GM21515 (cell line): ENCODE measurements at regions not wholly inside any gene's neighbourhood (a gene's known extent, or its start where the extent isn't known, plus 50 kb on each side); places are given as distances from the start of the nearest gene placed in this dataset.

Experiments used
- ATAC-seq: cut with Tn5 transposase; IDR thresholded peaks from one replicate; pipeline ENCODE4 v1.9.1; 2021; ENCODE audit not compliant: unreplicated experiment

GRCh38 chr2:199631129-199631528 is 173.4 kb upstream of the SATB2 start:
- no peak for ATAC-seq

GRCh38 chr2:199629301-199629700 is 171.6 kb upstream of the SATB2 start:
- no peak for ATAC-seq

GRCh38 chr2:199627417-199627816 is 169.7 kb upstream of the SATB2 start:
- ATAC-seq = no peak

DNA sequence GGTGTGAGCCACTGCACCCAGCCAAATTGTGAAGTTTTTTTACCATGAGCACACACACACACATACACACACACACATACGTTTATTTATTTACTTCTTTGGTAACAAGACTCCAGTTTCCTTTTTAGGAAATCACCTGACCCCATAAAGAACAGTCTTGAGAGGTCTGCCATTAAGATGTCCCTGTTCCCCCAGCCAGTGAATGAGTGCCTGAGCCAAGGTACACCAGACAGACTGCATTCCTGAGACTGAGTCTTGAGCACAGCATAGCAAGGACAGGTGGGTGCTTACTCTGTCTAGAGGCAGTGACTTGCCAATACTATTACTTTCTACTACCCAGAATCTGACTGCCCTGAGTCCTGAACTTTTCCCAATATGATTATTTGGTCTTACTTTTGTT is 167.2 kb upstream of the SATB2 start:
- no peak for ATAC-seq

- no peak for ATAC-seq
Observed at GRCh38 chr2:199612509-199613130, 154.9 kb upstream of the SATB2 start.

DNA sequence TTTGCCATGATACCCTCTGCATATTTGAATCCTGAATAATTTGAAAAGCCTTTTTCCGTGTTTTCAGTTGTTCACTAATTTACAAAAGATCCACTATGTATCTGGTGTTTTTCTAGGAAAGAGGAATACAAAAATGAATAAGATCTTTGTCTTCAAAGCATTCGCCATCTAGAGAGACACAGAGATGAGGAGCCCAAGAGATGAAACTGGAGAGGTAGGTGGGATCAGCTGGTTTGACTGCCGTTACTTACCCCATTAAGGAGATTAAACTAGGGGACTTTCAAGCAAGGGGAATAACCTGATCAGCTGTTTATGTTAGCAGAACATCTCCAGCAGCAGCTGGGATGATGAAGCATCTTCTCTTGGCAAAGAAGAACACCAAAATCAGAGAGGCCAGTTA is 150.2 kb upstream of the SATB2 start:
- ATAC-seq = no peak

DNA sequence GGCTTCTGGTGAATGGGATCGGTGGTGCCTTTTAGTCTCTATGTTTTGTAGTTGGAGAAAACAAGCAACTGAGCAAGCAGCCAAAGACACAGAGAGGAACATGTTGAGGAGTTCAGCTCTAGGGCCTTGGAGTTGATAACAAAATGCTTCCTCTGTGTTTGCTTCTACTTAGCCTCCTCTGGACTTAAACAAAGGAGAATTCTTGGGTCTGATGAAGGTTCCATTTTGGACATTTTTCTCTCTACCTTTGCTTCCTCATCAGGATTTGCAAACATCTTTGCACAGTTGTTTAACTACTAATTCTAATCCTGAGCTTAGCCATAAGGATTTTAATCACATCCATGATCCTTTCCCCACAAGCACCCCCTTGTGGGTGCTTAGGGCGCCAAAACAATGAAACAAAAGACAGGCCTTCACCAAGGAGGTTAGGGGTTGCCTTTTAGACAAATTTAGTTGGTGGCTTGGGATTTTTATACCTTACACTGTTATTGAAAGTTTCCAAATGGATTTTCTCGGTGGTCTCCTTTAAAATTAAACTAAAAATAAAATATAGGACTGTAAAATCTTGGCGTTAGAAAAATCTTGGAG is 148.5 kb upstream of the SATB2 start:
- ATAC-seq = no peak

- no peak for ATAC-seq
Observed at GRCh38 chr2:199603721-199604291, 146.1 kb upstream of the SATB2 start.

DNA sequence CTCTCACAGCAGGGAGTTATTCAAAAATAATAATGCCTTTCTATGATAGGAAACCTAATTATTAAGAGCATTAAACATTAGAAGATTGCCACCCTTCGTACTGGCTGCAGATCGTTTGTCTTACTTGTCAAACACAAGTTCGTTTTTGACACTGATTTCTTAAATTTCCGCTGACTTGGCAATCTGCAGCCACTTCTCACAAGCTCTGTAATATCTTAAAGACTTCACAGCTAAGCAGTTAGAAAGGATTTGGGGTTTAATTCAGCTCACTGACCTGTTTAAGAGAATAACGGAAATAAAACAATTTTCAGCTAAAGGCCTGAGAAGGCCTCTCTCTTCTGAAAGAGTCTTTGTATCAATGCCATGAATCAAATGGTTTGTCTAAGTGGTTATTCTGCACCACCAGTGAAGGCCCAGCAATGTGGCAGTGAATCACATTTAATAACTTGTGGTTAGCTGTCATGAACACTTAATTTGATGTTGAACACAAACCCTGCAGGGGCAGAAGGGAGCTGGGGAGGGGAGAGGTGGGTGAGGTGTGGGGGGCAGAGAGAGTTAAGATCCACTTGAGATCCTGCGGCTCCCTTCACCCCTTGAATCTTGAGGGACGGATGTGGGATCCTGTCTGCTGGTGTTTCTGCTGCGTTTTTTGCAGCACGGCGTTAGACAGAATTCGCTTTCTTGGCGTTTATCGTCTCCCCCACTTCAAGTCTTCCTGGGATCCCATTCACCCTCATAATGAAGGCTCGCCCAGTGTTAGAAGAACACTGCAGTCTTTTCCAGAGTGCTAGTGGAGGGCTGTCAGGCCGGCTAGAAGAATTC is 145.4 kb upstream of the SATB2 start:
- no peak for ATAC-seq

DNA sequence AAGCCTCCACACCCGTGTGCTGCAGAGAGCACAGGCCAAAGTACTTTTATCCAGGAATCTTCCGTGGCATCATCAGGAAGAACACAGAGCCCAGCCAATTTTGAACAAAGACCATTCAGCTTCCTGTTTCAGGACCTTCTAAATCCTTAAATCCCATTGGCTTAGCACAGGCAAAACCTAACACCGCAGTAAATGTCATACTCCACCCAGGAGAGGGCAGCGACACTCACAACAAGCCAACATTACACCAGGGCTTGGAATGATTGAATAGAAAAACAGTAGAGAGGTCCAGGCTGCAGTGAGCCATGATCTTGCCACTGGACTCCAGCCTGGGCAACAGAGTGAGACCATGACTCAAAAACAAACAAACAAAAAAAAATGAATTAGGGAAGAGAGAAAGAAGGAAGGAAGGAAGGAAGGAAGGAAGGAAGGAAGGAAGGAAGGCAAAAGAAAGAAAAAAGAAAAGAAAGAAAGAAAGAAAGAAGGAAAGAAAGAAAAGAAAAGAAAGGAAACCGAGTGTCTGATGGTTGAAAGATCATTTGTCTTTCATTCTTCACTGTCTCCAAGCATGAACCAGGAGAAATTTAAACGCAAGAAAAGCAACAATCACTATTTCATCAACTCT is 144.6 kb upstream of the SATB2 start:
- no peak for ATAC-seq

DNA sequence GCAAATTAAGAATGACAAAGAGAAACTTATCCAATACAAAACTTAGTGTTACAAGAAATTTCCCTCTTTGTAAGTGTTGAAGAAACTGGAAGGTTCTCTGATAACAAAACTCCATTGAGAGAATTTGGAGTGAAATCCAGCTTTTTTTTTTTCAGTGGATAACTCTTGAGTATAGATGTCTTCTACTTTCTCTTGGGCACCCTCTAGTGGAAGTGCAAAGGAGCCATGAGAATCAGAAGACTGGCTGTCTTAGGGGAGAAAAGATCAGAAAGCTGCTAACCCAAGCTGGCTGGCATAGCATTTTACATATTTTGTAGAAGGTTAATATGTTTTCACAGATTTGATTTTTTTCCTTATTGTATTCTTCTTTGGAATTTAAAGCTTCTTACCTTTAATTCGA is 138.8 kb upstream of the SATB2 start:
- ATAC-seq = no peak

DNA sequence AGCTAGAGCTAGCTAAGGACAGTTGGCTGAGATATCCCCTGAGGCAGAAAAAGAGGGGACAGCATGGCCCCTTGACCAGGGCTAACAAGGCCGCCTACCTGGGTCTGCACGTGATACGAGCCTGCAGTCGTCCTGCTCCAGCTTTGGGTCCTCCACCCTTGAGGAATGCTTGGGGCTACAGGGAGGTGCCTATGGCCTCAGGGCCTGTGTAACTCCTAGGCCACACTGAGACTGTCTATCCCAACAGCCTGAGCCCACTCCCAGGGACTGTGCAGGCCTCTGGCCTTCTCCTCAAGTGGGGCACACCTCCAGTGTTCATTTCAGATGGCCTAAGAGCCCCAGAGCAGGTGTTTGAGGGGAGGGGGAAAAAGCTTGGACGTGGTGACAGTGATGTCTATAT is 136.7 kb upstream of the SATB2 start:
- no peak for ATAC-seq

GRCh38 chr2:199591826-199592225 is 134.1 kb upstream of the SATB2 start:
- no peak for ATAC-seq

- no peak for ATAC-seq
Observed at GRCh38 chr2:199590321-199591203, 132.8 kb upstream of the SATB2 start.

DNA sequence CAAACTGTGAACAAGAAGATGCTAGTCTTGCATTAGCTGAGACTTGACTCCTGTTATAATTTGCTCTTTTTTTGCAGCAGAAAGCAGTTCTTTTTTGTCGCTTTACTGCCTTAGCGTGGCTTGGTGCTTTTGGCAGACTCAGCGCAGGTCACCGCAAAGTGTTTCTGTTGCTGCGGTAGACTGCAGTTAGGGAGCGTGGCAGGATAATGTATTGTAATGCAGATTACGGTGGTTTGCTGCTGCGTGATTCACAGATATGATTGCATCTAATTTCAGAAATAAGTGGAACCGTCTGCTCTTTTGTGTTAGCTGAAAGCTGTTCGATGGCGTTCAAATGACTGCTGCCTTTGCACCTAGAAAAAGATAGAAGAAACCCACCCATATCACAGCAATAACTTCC is 131.6 kb upstream of the SATB2 start:
- ATAC-seq = no peak

- no peak for ATAC-seq
Observed at GRCh38 chr2:199588054-199588453, 130.3 kb upstream of the SATB2 start.

DNA sequence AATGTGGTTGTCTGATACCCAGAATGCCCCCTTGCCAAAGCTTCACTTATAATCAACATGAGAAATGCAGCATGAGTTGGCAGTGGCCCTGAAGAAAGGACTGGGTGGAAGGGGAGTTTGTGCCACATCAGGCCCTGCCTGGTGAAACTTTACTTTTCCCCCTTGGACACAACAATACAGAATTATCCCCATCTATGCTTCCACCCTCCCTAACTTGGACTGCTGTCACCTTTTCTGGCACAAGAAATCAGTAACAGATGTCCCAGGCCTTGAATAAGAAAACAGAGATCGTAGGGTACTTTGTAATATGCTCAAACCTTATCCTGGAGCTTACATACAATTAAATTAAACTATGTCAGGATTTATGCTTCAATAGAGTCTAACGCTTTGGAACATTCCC is 128.9 kb upstream of the SATB2 start:
- no peak for ATAC-seq

DNA sequence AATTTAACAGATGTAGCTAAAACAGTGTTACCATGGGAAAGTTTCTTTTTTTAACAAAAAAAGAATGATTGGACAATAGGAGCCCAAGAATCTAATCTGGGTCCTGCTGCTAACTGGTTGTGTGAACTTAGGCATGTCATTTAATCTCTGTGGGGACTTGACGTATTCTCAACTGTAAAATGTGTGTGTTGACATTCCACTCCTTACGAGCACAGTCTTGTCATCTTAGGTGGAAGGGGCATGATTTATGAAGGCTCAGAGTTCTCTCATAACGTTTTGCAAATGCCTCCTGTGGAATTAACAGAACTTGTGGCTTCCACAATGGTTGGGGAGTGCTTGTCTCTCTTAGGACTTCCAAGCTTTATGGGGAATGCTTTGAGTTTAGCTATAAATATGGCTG is 125.9 kb upstream of the SATB2 start:
- no peak for ATAC-seq

DNA sequence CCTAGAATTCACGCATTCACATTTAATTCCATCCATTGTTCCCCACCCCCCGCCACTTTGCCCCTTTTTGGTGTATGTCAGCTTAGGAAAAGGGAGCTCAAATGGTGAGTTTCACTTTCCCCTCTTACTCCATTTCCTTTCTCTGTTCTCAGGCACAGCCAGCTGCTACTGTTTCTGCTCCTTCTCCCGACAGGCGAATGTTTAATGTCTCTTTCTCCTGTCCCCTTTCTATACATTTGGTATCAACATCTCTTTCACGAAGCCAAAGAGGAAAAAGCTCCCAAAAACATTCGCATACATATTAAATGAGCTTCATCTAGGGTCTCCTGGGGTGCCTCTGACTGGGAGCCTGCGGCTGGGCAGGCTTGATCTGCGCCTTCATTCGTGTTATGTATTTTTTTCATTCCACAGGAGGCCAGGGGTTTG is 124.2 kb upstream of the SATB2 start:
- no peak for ATAC-seq

DNA sequence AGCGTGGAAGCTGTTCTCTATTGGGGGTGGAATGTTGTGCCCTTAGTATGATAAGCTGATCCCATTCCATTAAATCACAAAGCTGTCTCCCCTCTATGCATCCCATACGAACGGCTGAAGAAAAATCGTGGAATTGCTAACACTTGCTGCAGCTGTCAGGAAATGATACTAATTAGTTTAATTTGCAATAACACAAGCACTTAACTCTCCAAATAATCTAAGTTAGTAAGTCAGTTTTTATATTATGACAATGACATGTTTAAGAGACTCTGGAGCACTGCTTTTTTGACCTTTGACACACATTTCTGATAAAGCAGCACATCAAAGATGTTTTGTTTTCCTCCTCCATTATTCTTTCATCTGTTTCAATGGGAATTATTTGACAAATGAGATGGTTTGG is 123.7 kb upstream of the SATB2 start:
- no peak for ATAC-seq

DNA sequence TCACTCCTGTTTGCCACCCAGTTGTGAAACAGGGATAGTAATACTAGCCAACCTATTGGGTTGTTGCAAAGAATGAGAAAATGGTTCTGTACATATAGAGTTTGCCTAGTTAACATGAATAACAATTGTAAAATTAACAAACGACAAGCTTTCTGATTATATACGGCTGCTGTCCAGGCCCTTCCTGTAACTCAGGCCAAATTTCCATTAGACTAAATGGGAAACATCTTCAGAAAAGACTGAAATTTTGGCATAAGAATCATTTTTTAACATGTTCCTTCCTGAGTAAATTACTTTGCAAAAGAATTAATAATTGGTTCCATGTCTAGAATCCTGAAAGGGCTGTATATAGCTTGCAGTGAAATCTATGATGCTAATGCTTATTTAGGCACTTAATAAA is 117.7 kb upstream of the SATB2 start:
- ATAC-seq = no peak
